Kasumi-1 (cell line): ENCODE measurements at regions not wholly inside any gene's neighbourhood (a gene's known extent, or its start where the extent isn't known, plus 50 kb on each side); places are given as distances from the start of the nearest gene placed in this dataset.
"Not testable (repeated sequence)": the region's sequence is repeated elsewhere in the genome, so short reads cannot be mapped to it uniquely, and the experiment has no call there.

Experiments
- DNase-seq, 2 experiments: peaks; one replicate each; lab custom pipeline; 2025; lab: John Stamatoyannopoulos, UW

DNA sequence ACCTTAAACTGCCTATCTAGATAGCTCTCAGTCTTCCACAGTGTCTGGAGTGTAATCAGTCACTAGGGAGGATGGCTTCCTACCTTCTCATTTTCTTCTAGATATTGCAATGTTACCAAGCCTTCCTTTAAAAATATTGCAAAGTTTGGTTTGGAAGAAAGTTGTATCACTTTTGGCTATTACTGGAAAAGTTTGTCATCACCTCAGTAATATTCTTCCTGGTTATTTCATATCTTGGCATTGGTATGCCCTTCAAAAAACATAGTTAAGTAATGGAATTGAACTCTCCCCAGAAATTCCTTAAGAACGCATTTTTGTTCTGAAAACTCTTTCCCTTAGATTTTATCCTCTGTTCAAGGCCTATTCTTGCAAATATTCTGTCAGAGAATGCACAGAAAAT lies 179.3 kb upstream of the MME start:
- DNase-seq, result no peak

DNA sequence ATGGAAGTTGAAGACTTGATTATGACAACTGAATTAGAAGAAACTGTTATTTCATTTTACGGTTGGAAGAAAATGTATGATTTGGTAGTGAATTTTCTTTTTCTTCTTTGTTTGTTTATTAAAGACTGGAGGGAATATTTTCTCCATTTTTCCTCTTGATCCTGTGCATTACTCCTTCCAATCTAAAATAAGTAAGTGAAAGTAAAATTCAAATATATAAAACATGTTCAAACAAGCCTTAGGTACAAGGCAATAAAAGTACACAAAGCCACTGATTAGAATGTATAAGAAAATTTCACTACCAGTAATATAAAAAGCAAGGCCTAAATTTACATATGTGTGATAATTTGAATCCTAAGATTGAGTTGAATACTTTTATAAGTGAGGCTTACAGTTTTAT lies 181.2 kb upstream of the MME start:
- DNase-seq, result no peak

DNA sequence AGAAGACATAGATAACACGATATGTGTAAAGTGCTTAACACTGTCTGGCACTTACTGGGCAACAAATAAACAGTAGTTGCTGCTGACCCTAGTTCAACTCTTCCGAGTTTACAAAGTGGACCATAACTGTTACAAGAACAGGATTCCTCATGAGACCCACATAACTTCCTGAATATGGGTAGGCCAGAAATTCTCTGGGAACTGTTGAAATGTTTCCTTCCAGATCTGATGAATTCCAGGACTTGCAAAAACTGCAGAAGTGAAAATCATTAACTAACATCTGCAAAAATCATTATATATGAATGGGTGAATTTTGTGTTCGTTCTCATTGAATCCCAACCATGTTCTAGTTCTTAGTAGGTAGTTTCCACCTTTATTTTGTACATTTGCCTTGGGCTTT lies 181.7 kb upstream of the MME start:
- DNase-seq, result no peak

DNA sequence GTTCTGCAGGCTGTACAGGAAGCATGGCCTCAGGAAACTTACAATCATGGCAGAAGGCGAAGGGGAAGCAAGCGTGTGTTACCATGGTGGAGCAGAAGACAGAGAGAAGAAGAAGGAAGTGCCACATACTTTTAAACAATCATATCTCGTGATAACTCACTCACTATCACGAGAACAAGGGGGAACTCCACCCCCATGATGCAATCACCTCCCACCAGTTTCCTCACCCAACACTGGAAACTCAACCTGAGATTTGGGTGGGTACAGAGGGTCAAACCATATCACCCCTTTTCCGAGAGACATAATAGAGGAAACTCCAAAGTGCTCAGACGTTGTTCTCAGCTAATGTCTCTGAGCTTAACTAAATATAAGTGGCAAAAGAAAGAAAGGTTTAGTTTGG lies 186.3 kb upstream of the MME start:
- no peak for DNase-seq

DNA sequence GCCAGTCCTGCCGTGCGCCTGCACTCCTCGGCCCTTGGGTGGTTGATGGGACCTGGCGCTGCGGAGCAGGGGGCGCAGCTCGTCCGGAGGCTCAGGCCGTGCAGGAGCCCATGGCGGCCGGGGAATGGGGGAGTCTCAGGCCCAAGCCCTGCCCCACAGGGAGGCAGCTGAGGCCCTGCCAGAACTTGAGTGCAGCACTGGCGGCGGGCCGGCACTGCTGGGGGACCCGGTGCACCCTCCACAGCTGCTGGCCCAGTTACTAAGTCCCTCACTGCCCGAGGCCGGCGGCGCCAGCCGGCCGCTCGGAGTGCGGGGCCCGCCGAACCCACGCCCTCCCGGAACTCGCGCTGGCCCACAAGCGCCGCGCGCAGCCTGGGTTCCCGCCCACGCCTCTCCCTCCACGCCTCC lies 190.9 kb upstream of the MME start:
- DNase-seq, result no peak

DNA sequence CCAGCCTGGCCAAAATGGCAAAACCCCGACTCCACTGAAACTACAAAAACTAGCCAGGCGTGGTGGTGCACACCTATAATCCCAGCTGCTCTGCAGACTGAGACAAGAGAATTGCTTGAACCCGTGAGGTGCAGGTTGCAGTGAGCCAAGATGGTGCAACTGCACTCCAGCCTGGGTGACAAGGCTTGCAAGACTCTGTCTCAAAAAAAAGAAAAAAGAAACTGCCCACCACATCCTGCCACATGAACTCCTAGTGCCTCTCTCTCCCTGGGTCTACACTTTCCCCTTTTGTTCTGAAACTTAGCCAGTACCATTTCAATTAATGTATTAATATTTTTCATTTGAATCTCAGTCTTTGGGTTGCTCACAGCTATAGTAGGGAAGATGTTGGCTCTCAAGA lies 192.2 kb upstream of the MME start:
- DNase-seq, result no peak

DNA sequence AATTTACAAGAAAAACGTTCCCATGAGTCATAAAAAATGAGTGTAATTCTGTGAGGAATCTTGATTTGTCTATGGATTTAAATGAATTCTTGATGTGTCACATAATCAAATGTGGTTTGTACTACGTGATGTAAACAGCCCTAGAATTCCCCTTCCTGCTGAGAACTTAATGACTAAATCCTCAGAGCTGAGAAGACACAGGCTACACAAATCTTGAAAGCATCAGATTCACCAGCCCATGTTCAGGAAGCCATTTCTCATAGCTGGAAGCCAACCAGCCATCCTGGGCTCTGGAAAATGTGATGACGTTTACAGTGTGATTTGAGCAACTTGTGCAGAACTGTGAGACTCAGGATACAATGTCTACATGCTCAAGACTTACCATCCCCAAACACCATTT lies 193.7 kb upstream of the MME start:
- no peak for DNase-seq

DNA sequence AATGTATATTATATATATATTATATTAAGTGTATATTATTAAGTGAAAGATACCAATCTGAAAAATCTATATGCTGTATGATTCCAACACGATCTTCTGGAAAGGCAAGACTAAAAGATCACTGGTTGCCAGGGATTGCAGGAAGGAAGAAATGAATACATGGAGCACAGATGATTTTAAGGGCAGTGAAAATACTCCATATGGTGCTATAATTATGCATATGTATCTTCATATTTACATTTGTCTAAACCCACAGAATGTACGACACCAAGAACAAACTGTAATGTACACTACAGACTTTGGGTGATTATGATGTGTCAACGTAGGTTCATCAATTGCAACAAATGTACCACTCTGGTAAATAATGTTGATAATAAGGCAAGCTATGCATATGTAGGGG lies 194.7 kb upstream of the MME start:
- no peak for DNase-seq

DNA sequence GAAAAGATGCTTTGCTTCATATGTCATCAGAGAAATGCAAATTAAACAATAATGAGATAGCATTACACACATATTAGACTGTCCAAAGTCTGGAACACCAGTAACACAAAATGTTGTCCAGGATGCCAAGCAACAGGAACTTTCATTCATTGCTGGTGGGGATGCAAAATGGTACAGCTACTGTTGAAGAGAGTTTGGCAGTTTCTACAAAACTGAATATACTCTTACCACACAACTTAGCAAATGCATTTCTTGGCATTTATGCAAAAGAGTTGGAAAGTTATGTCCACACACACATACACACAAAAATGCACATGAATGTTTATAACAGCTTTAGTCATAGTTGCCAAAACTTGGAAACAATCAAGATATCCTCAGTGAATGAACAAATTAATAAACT lies 195.2 kb upstream of the MME start:
- no peak for DNase-seq

DNA sequence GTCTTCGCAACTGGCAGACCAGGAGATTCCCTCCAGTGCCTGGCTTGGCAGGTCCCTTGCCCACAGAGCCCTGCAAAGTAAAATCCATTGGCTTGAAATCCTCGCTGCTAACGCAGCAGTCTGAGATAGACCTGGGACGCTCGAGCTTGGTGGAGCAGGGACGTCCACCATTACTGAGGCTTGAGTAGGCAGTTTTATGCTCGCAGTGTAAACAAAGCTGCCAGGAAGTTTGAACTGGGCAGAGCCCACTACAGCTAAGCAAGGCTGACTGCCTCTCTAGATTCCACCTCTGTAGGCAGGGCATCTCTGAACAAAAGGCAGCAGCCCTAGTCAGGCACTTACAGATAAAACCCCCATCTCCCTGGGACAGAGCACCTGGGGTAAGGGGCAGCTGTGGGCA lies 205.0 kb upstream of the MME start:
- no peak for DNase-seq

DNA sequence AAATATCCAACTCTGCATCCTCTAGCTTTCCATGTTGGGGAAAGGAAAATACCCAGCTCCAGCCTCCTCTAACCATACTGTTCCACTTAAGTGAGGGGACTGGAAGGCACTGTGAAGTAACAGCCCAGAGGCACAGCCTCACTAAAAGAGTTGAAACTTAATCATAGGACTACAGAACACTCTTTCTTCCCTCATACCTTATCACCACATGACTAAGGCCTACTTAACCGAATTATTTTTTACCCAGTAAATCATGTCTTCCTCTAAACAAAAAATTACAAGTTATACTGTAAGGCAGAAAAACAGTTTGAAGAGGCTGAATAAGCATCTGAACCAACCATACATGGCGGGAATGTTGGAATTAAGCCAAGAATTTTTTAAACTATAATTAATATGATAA lies 207.4 kb upstream of the MME start:
- no peak for DNase-seq

DNA sequence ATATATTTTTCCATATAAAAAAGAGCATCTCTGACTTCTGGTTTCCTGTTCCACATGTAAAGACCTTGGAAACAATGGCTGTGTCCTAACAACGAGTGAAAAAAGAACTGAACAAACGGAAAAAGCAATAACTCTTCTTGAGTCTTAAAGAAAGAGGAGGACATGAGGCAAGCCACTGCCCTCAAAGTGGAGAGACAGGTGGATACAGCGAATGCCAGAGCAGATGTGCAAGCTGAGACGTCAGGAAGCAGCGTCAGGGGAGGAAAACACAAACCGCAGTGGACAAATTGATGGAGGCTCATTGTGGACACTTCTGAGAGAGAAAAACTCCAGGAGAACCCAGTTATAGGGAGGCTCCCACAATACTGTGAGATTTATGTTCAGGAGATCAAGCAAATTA lies 208.0 kb upstream of the MME start:
- DNase-seq, result no peak

DNA sequence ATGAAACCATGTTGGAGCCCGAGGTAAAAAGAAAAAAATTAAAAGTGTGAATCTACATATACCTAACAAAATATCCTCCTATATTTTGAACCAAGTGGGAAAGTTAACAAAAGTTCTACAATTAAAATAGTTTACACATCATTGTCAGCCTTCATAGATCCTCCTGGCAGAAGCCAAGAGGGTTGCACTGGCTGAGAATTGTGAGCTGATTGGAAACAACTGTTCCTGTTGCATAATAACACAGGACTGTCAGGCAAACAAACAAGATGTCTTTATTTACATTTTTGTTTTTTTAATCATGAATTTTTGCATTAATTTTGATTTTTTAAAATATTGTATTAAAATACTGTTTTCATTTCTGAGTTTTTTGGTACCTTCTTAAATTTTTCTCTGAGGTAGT lies 215.2 kb upstream of the MME start:
- no peak for DNase-seq

DNA sequence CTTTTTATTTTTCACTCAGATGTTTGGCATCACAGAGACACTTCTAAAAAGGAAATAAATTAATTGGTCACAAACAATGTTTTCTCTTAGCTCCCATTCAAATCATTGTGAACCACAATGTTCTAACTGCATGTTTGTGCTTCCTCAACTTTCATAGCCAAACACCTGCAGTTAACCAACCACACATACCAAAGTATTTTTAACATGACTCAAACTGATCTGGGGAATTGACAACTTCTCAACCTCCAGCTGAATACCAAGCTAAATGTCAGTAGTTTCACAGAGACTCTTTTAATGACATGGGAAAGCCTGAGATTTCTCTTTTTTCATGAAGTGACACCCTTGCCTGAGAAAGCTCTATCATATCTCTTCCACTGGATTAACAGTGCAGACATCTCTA lies 217.9 kb upstream of the MME start:
- no peak for DNase-seq

DNA sequence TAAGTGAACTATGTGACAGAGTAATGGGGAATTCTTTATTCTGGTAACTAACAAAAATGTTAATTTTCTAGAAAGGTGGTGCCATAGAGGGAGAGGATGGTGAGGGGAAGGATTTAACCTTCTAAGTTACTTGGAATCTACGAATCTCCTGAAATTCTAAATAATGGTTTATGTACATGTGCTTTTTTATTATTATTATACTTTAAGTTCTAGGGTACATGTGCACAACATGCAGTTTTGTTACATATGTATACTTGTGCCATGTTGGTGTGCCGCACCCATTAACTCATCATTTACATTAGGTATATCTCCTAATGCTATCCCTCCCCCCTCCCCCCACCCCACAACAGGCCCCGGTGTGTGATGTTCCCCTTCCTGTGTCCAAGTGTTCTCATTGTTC lies 227.1 kb upstream of the MME start:
- not testable (repeated sequence) for DNase-seq

DNA sequence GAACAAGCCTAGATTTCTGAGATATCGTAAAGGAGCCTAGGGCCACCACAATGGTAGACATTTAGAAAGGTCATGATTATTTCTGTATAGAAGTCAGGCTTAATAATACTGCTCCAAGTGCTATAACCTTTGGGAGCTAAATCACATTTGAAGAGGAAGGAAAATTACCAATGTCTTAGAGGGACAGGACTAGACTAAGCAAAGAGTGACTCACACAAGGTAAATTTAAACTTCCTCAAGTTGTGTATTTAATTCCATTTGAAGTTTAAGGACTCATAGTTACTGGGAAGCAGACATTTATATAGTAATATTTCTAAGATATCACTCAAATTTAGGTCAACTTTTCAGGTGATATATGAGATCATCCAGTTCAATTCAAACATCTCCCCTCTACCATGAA lies 227.6 kb upstream of the MME start:
- DNase-seq, result no peak

DNA sequence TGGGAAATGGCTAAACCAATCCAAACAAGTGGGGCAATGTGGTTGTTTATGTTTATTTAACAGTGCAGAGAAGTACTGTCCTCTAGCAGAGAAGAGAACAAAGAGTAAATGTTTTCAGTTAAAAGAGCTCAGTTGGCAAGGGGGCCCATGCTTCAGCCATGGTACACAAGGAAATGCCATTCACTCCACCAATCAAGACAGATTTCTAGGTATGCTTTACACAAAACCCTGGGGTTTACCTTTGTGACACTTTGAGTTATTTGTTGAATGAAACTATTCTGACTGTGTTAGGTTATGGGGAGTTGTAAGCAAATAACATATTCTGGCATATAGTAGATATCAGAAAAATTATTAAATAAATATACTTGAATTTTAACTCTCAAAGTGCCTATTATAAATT lies 228.5 kb upstream of the MME start:
- DNase-seq, result no peak

DNA sequence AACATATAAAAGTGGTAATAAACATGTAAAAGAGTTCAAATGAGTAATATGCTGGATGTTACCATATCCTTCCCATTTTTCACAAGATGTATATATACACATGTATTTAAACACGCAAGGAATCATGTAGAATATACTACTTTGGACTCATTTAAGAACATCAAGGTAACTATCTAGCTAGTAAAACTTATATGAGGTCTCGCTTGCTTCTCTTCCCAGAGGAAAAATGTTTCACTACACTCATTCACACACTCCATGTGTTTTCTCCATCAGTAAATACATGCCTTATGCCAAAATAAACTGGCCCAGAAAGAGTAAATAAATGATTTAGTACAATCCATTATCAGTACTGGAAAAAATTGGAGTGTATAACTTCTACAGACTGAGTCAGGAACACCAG lies 229.2 kb upstream of the MME start:
- no peak for DNase-seq

DNA sequence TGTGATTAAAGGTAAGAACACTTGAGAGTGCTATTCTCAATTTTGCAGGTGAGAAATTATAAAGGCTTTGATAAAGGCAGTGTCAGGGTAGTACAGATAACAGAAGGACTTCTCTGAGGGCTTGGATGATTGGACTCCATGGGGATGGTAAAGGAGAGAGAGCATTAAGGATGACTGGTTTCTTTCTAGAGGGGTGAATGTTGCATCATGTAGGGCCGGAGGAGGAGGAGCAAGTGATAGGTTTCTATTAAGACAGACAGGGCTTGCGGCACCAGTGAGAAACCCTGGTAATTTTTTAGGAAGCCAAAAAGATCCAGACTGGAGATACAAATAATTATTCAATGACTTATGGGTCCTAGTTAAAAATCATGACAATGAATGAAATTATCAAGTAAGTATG lies 230.7 kb upstream of the MME start:
- DNase-seq, result no peak

DNA sequence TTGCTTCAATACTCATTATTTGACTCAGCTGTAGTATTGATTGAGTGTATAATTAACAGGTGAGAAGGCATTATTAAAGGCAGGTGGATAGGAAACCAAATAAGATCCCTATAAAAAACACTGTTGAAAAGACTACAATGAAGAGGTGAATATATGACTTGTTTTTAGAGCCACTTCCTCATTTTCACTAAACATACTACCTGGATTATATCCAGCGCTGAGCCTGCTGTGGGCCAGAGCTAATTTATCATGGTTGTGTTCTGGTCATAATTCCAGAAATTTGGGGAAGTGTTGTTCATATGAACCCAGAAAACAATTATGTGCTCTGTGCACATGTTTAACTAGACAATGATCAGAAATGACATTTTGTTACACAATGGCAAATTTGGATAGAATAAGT lies 235.3 kb upstream of the MME start:
- no peak for DNase-seq

DNA sequence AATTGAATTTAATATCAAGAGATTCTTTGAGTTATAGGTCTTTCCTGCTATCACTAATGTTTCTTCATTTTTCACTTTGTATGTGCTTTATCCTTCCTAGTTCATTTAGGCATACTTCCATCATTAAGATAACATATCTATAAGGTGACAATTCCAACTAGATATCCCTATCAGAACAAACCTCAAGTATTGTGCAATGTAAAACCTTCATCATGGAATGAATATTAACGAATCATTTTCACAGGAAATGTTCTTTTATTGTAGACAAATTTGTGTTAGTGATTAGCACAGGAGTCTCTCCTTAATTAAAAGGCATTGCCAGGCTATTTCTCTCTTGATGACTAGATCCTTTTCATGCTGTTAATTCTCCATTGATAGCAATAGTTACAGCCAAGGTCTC lies 236.5 kb upstream of the MME start:
- no peak for DNase-seq

DNA sequence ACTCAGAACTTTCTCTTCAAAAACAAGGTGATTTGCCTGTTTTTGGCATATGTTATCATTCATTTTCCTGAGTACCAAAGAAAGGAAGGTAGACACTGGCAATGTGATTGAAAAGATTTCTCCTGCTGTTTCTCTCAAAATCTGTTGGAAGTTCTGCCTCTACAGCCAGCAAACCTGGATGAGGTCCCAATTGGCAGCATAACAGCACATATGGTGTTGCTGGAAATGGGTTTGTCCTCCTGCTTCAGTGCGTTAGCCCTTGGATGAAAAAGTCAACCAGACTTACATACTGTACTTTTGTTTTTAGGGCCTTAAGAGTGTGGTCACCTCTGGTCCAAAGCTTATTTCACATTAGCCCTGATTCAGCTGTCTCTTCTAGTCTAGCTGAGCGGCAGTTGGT lies 237.6 kb upstream of the MME start:
- DNase-seq, result no peak

DNA sequence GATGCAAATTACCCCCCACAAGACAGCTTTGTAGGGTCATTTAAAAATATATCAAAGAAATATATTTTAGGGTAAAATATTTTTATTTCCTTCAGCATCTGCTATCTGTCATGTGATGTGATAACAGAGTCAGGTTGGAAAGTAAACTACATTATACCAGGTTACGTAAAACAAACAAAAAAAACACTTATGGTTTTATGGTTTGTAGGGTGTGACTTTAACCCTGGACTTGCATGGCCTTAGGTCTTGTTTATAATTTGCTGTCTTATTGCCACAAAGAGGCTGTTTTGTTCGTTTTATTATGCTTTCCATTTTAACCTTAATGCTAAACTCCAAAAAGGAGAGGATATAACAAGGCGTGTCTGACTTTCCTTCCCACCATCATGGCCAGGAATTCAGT lies 244.5 kb upstream of the MME start:
- DNase-seq, result no peak

DNA sequence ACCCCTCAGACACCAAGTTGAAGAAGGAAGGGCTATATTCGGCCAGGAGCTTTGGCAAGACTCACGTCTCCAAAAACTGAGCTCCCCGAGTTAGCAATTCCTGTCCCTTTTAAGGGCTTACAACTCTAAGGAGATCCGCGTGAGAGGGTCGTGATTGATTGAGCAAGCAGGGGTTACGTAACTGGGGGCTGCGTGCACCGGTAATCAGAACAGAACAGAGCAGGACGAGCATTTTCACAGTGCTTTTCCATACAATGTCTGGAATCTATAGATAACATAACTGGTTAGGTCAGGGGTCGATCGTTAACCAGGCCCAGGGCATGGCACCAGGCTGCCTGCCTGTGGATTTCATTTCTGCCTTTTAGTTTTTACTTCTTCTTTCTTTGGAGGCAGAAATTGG lies 245.3 kb upstream of the MME start:
- DNase-seq, result not testable (repeated sequence)

DNA sequence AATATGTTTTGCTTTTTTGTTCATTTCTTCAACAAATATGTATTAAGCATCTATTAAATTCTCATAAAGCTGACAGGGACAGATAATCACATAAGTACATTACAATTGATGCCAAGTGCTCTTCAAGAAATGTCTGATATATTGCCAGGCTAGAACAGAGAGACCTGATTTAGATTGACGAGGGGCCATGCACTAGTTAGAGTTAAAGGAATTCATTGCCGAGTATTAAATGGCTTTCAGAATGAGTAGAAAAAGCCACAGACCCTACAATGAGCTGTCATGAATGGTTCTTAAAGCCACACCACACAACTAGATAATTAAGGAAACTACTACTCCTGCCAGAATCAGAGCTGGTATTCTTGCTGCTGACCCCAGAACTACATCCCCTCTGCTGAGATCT lies 250.2 kb upstream of the MME start:
- DNase-seq, result no peak

DNA sequence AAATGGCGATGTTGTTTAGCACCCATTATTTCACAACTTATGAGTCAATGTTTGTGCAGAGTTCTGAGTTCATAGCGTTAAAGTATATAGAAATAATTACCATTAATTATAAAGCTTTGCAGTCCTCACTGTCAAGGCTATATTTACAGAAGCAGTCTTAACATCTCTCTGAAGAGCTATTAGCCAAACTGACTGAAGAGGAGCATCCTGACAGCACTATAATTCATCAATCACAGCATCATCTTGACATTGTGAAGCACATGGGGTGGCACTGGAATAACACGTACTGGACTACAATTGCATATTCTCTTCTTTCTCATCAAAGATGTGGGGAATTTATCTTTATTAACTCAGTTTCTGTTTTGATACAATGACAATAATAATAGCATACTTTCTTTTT lies 260.6 kb upstream of the MME start:
- DNase-seq, result no peak
